ENCODE measurements at regions not wholly inside any gene's neighbourhood (a gene's known extent, or its start where the extent isn't known, plus 50 kb on each side); places are given as distances from the start of the nearest gene placed in this dataset.

GRCh38 chr13:58977085-58977484, 1186.6 kb downstream of the DIAPH3 start:
- TF ChIP-seq E2F4 (CRISPR knock-in tag; IDR thresholded peaks at IDR 0.05; ENCODE audit: borderline replicate concordance, low read depth) (no peak), CTCF (IDR thresholded peaks at IDR 0.05) (no peak), ZBTB21 (CRISPR knock-in tag; IDR thresholded peaks at IDR 0.05; ENCODE audit: borderline replicate concordance) (no peak), TCF7 (CRISPR knock-in tag; IDR thresholded peaks at IDR 0.05; ENCODE audit: low read depth) (no peak), MAX (CRISPR knock-in tag; IDR thresholded peaks at IDR 0.05) (no peak), JUN (CRISPR knock-in tag; IDR thresholded peaks at IDR 0.05) (no peak), PREB (CRISPR knock-in tag; IDR thresholded peaks at IDR 0.05; ENCODE audit: borderline replicate concordance) (no peak), ETV6 (CRISPR knock-in tag; IDR thresholded peaks at IDR 0.05) (no peak)
- TF ChIP-seq, protein P1, sequence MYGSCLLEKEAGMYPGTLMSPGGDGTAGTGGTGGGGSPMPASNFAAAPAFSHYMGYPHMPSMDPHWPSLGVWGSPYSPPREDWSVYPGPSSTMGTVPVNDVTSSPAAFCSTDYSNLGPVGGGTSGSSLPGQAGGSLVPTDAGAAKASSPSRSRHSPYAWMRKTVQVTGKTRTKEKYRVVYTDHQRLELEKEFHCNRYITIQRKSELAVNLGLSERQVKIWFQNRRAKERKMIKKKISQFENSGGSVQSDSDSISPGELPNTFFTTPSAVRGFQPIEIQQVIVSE (CRISPR knock-in tag; IDR thresholded peaks at IDR 0.05; ENCODE audit: borderline replicate concordance) = no peak

Data from WTC11 (cell line).